Stomach smooth muscle (tissue), 2 donors: ENCODE measurements at regions not wholly inside any gene's neighbourhood (a gene's known extent, or its start where the extent isn't known, plus 50 kb on each side); places are given as distances from the start of the nearest gene placed in this dataset.
"Not testable (repeated sequence)": the region's sequence is repeated elsewhere in the genome, so short reads cannot be mapped to it uniquely, and the experiment has no call there.

ENCODE experiments used
- H3K27ac ChIP-seq: one replicate; pipeline ENCODE4 v1.7.0; 2013; ENCODE audit warnings: mild to moderate bottlenecking, low read length, inconsistent platforms
- H3K27me3 ChIP-seq, 2 donors: one replicate each; pipeline ENCODE4 v1.7.0; 2013; ENCODE audit warnings: low read length in 2 of 2; ENCODE audit not compliant: insufficient read depth in 2 of 2, control insufficient read depth in 1 of 2
- H3K36me3 ChIP-seq, 2 donors: one replicate each; pipeline ENCODE4 v1.7.0; 2013; ENCODE audit warnings: low read length in 2 of 2; ENCODE audit not compliant: control insufficient read depth in 2 of 2, insufficient read depth in 2 of 2
- H3K4me1 ChIP-seq: one replicate; pipeline ENCODE4 v1.7.0; 2013; ENCODE audit warnings: low read length; ENCODE audit not compliant: control insufficient read depth, insufficient read depth
- H3K4me3 ChIP-seq, 2 donors: one replicate each; pipeline ENCODE4 v1.7.0; 2013; ENCODE audit warnings: low read length in 2 of 2
- H3K9ac ChIP-seq, 2 donors: one replicate each; pipeline ENCODE4 v1.7.0; 2013; ENCODE audit warnings: low read length in 2 of 2, mild to moderate bottlenecking in 1 of 2
- H3K9me3 ChIP-seq, 2 donors: one replicate each; pipeline ENCODE4 v1.7.0; 2013; ENCODE audit warnings: low read length in 2 of 2; ENCODE audit not compliant: control insufficient read depth in 2 of 2
- donor health status: healthy.
- donor health status: Pancreatic carcinoma.

DNA sequence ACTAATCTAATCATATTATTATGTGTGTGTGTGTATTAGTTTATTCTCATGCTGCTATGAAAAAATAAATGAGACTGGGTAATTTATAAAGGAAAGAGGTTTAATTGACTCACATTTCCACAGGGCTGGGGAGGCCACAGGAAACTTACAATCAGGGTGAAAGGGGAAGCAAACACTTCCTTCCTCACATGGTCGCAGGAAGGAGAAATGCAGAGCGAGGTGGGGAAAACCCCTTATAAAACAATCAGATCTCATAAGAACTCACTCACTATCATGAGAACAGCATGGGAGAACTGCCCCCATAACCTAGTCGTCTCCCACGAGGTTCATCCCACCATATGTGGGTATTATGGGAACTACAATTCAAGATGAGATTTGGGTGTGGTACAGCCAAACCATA is 190.9 kb upstream of the TAPT1 start:
- H3K9ac ChIP-seq, result no peak overlapping the region
- H3K4me1 ChIP-seq, result no peaks in the 10 kb centered on the region
- H3K27ac ChIP-seq, result no peak overlapping the region
- H3K9me3 ChIP-seq, result peaks cover 0 to 3% of the 10 kb centered on the region in 2 donors
- no peak overlapping the region for H3K4me3 ChIP-seq
- H3K27me3 ChIP-seq, result no peaks in the 10 kb centered on the region
- no peaks in the 10 kb centered on the region for H3K36me3 ChIP-seq

DNA sequence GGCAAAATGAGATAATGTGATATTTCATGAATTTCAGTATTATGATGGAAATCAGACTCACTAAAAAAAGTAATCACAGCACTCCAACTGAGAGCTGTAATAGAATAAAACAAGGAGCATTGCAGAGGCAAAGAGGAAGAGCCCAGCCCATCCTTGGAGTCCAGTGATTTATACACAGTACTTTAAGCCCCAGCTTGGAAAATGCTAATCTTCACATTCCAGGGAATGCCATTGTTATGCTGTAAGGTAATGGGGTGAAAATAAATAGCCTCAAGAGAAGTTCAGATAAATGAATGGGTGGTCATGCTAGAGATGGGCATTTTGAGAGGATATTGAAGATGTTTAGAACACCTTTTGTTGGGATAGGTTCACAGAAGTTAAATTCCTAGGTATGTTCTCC is 190.3 kb upstream of the TAPT1 start:
- peaks cover 0 to 3% of the 10 kb centered on the region in 2 donors for H3K9me3 ChIP-seq
- H3K27ac ChIP-seq, result no peak overlapping the region
- no peaks in the 10 kb centered on the region for H3K36me3 ChIP-seq
- no peak overlapping the region for H3K9ac ChIP-seq
- H3K4me3 ChIP-seq, result no peak overlapping the region
- H3K4me1 ChIP-seq, result no peaks in the 10 kb centered on the region
- no peaks in the 10 kb centered on the region for H3K27me3 ChIP-seq

DNA sequence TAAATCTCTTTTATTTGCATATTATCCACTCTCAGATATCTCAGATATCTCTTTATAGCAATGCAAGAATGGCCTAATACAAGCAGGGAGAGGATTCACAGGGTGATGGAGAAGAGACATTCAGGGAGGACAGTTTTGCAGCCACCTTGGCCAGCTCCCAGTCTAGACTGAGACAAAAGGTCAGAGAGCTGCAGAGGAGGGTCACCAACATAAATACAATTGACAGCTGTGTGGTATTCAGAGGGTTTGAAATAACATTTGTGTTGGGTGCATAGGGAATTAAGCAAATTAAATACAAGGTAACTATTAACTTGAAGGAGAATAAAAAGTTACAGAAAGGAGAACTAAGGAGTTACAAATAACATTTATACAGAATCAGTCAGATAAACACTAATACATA is 189.5 kb upstream of the TAPT1 start:
- H3K27me3 ChIP-seq, result no peaks in the 10 kb centered on the region
- H3K9ac ChIP-seq, result no peak overlapping the region
- H3K4me3 ChIP-seq, result no peak overlapping the region
- no peak overlapping the region for H3K27ac ChIP-seq
- H3K36me3 ChIP-seq, result no peaks in the 10 kb centered on the region
- peaks cover 0 to 2% of the 10 kb centered on the region in 2 donors for H3K9me3 ChIP-seq
- H3K4me1 ChIP-seq, result no peaks in the 10 kb centered on the region

- H3K27ac ChIP-seq, result no peak overlapping the region
- no peak overlapping the region for H3K4me3 ChIP-seq
- no peak overlapping the region for H3K9ac ChIP-seq
These were observed 187.7 kb upstream of the TAPT1 start for GRCh38 chr4:16413814-16414555.

GRCh38 chr4:16411501-16412085 is 185.3 kb upstream of the TAPT1 start:
- Histone ChIP-seq H3K27me3 (no peaks in the 10 kb centered on the region), H3K9ac (no peak overlapping the region), H3K27ac (no peak overlapping the region), H3K4me3 (no peak overlapping the region), H3K9me3 (no peaks in the 10 kb centered on the region), H3K4me1 (no peaks in the 10 kb centered on the region), H3K36me3 (no peaks in the 10 kb centered on the region)

More at GRCh38 chr4:16413814-16414555, 187.7 kb upstream of the TAPT1 start:
- Histone ChIP-seq H3K27me3 (no peaks in the 10 kb centered on the region), H3K9me3 (no peaks in the 10 kb centered on the region), H3K4me1 (no peaks in the 10 kb centered on the region), H3K36me3 (no peaks in the 10 kb centered on the region)

- not testable (repeated sequence) for H3K36me3 ChIP-seq, H3K4me3 ChIP-seq, H3K4me1 ChIP-seq, H3K27ac ChIP-seq, H3K9me3 ChIP-seq, H3K27me3 ChIP-seq, H3K9ac ChIP-seq
These were observed 166.9 kb upstream of the TAPT1 start for GRCh38 chr4:16393216-16393615.

DNA sequence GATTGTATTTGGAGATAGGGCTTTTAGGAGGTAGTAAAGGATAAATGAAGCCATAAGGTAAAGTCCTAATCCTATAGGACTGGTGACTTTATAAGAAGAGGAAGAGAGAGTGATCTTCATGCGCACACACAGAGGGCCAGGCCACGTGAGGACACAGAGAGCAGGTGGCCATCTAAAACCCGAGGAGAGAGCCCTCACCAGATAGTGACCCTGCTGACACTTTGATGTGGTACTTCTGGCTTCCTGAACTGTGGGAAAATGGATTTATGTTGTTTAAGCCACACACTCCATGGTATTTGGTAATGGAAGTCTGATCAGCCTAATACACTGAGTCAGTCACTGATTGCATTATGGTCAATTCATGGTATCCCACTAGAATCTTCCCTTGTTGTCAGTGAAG is 164.9 kb upstream of the TAPT1 start:
- Histone ChIP-seq H3K27ac (no peak overlapping the region), H3K9ac (no peak overlapping the region), H3K27me3 (no peaks in the 10 kb centered on the region), H3K9me3 (no peaks in the 10 kb centered on the region), H3K4me3 (no peak overlapping the region), H3K4me1 (no peaks in the 10 kb centered on the region), H3K36me3 (no peaks in the 10 kb centered on the region)

DNA sequence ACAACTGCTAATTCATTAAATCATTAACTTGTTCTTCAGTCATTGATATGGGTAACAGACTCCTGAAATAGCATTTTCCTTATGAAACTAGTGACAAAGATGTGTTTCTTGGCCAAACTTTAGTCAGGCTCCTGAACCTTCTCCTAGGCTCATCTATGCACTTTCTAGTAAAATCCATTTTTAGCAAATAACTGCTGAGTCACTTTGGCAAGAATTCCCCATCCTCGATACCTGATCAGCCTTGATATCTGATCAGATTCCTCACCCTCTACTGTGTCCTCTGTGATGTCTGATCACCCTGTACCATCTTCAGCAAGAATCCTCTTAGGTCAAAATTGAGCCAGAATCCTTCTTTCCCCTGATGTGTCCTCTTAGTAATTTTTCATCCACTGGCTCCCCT is 161.2 kb upstream of the TAPT1 start:
- no peak overlapping the region for H3K27ac ChIP-seq
- H3K4me1 ChIP-seq, result no peaks in the 10 kb centered on the region
- H3K27me3 ChIP-seq, result no peaks in the 10 kb centered on the region
- no peaks in the 10 kb centered on the region for H3K36me3 ChIP-seq
- H3K9me3 ChIP-seq, result no peaks in the 10 kb centered on the region
- H3K4me3 ChIP-seq, result no peak overlapping the region
- no peak overlapping the region for H3K9ac ChIP-seq

DNA sequence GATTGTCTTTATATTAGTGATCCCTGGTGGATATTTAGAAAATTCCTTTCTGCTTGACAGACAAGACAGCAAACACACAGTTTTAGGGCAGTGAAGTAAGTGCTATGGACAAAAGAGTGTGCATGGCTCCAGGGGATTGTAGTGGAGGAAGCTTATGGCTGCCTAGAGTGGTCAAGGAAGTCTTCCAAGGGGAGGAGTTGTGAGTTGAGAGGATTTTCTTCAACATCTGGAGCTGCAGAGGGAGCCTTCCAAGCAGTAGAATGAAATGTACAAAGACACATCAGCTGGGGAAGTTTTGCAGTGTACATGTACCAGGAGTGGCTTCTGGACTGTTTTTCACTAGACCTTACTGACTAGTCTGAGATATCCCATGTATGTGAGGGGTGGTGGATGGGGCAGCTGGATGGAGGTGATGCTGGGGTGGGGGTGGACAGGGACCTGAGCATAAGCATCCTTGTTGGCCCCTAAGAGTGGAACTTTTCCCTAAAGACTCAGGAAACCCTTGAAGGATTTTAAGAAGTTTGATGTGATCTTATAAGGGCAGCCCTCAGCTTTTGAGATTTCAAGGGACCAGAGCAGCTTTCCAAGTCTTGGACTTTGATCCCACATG is 160.5 kb upstream of the TAPT1 start:
- no peak overlapping the region for H3K9ac ChIP-seq
- H3K27ac ChIP-seq, result no peak overlapping the region
- no peaks in the 10 kb centered on the region for H3K36me3 ChIP-seq
- no peaks in the 10 kb centered on the region for H3K9me3 ChIP-seq
- no peaks in the 10 kb centered on the region for H3K4me1 ChIP-seq
- no peaks in the 10 kb centered on the region for H3K27me3 ChIP-seq
- H3K4me3 ChIP-seq, result no peak overlapping the region

GRCh38 chr4:16384576-16384975 is 158.3 kb upstream of the TAPT1 start:
- Histone ChIP-seq H3K4me3 (no peak overlapping the region), H3K27me3 (no peaks in the 10 kb centered on the region), H3K9me3 (no peaks in the 10 kb centered on the region), H3K36me3 (no peaks in the 10 kb centered on the region), H3K9ac (no peak overlapping the region), H3K27ac (no peak overlapping the region), H3K4me1 (no peaks in the 10 kb centered on the region)

GRCh38 chr4:16382571-16382970 is 156.3 kb upstream of the TAPT1 start:
- H3K36me3 ChIP-seq, result no peaks in the 10 kb centered on the region
- H3K27me3 ChIP-seq, result no peaks in the 10 kb centered on the region

More at GRCh38 chr4:16382571-16382970, 156.3 kb upstream of the TAPT1 start:
- Histone ChIP-seq H3K27ac (no peak overlapping the region), H3K9me3 (no peaks in the 10 kb centered on the region), H3K4me1 (no peaks in the 10 kb centered on the region), H3K4me3 (no peak overlapping the region), H3K9ac (no peak overlapping the region)
